Left lung (tissue), 4 donors: ENCODE measurements at regions not wholly inside any gene's neighbourhood (a gene's known extent, or its start where the extent isn't known, plus 50 kb on each side); places are given as distances from the start of the nearest gene placed in this dataset.

Experiments
- ATAC-seq: fragments of 200-7000 bp; cut with Tn5 transposase; one replicate; pipeline ENCODE4 v1.9.1; 2020; ENCODE audit warnings: moderate library complexity
- DNase-seq, 4 donors: peaks; one replicate each; pipeline ENCODE4 v3.0.0-alpha.2; 2013 to 2020
- H3K27ac ChIP-seq, 2 donors: fragments of 200-600 bp; sonication (generic) in 1 of 2; one replicate each; pipeline versions ENCODE4 v1.5.0 to v1.8.0; 2020 to 2021
- H3K27me3 ChIP-seq, 2 donors: fragments of 200-600 bp; sonication (generic) in 1 of 2; one replicate each; pipeline versions ENCODE4 v1.5.0 to v1.8.0; 2020 to 2021
- H3K36me3 ChIP-seq, 2 donors: fragments of 200-600 bp; sonication (generic) in 1 of 2; one replicate each; pipeline versions ENCODE4 v1.5.0 to v1.8.0; 2020 to 2021
- H3K4me1 ChIP-seq, 2 donors: fragments of 200-600 bp; one replicate each; pipeline ENCODE4 v1.8.0; 2021
- H3K4me3 ChIP-seq, 2 donors: fragments of 200-600 bp; sonication (generic) in 1 of 2; one replicate each; pipeline versions ENCODE4 v1.5.0 to v1.8.0; 2020 to 2021; ENCODE audit warnings: mild to moderate bottlenecking in 1 of 2
- H3K9me3 ChIP-seq, 2 donors: fragments of 200-600 bp; sonication (generic) in 1 of 2; one replicate each; pipeline versions ENCODE4 v1.5.0 to v1.8.0; 2020 to 2021
- CTCF ChIP-seq, 2 donors: fragments of 200-600 bp; sonication (generic) in 1 of 2; IDR thresholded peaks; one replicate each; pipeline versions ENCODE4 v1.5.0 to v1.8.0; 2021; ENCODE audit warnings: antibody characterized with exemption in 2 of 2
- intact Hi-C, 2 donors: fragments of 100-400 bp; cut with DNase I; formaldehyde crosslinking; loops; one replicate each; pipeline versions ENCODE4 v1.11.2 to v1.14.2; 2022
- donor health status: DM: no; HTN: yes; CAD: no.
- donor health status: DM: no; HTN: no; CAD: no.

DNA sequence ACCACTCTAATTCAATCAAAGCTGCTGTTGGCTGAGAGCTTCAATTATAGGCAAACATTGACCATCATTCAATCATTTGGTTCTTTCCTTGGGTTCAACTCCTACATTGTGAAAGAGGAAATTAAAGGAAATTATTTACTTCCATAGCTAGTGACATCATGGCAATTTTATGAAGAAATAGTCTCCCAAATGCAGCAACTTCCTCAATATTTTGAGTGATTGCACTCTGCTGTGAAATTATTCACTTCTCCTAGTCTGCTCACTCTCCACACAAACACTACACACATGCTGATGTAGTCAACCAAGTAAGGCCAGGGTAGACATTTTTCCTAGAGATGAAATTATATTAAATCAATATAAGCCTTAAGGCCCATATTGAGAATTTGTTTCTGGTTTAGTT is 86.7 kb upstream of the NCKAP5 start:
- Histone ChIP-seq H3K27me3 (no peaks in the 10 kb centered on the region), H3K9me3 (peaks cover 0 to 5% of the 10 kb centered on the region in 2 donors), H3K4me3 (no peak overlapping the region), H3K36me3 (no peaks in the 10 kb centered on the region), H3K27ac (no peak overlapping the region), H3K4me1 (no peaks in the 10 kb centered on the region)
- no peak for TF ChIP-seq CTCF (IDR thresholded peaks at IDR 0.05)
- intact Hi-C loops: no loop called here
- ATAC-seq (no peak), DNase-seq (no peak)

- H3K9me3 ChIP-seq: peaks cover 0 to under 1% of the 10 kb centered on the region in 2 donors
- no peaks in the 10 kb centered on the region for H3K27me3 ChIP-seq
- no peaks in the 10 kb centered on the region for H3K36me3 ChIP-seq
- no peak overlapping the region for H3K27ac ChIP-seq
- ATAC-seq (no peak), DNase-seq (no peak)
- no peak for TF ChIP-seq CTCF (IDR thresholded peaks at IDR 0.05)
- intact Hi-C loops: no loop called here
- H3K4me3 ChIP-seq: no peak overlapping the region
- no peaks in the 10 kb centered on the region for H3K4me1 ChIP-seq
Observed at GRCh38 chr2:133655610-133656009, 87.3 kb upstream of the NCKAP5 start.

- Histone ChIP-seq H3K36me3 (no peaks in the 10 kb centered on the region), H3K4me1 (no peaks in the 10 kb centered on the region), H3K27me3 (no peaks in the 10 kb centered on the region), H3K4me3 (no peak overlapping the region), H3K9me3 (no peaks in the 10 kb centered on the region), H3K27ac (no peak overlapping the region)
- DNase-seq: no peak
- intact Hi-C loops: no loop called here
- ATAC-seq: no peak
- TF ChIP-seq CTCF (IDR thresholded peaks at IDR 0.05): no peak
Observed at GRCh38 chr2:133657591-133657990, 89.3 kb upstream of the NCKAP5 start.

DNA sequence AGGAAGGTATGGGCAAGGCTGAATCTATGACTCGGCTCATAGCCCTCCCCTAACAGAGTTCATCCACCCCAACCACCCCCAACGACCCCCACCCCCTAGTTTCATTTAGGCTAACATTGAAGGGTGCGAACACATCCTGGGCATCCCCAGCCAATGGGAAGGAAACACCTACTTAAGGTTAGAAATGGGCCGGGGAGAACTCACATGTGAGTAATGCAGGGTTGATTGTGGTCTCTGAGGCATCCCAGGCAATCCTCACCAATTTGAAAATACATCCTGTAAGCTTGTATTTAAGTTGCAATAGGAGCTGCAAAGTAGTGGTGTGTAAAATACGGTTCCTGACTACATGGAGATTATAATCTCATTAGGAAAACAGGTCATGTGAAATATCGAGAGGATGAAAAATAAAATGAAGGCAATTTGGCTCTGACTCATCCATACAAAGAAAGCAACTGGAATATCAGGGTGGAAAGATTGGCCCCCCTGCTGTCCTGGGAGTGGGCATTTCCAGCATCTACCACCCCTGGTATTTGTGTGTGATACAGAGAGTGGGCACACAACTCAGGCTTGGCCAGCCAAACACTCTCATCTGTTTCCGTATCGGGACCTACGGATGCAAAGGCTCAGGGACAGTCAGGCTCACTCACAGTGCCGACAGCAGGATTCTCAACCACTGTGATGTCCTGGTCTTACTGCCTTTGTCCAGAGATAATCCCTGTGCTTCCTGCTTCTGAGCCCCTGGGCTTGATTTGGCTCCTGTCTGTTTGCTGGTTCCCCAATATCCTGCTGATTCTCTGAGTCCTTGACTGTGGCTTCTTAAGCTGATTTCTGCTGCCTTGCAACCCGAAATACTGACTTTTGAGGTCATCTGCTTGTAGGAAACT is 90.0 kb upstream of the NCKAP5 start:
- Histone ChIP-seq H3K4me1 (no peaks in the 10 kb centered on the region), H3K36me3 (no peaks in the 10 kb centered on the region), H3K9me3 (no peaks in the 10 kb centered on the region), H3K4me3 (no peak overlapping the region), H3K27ac (no peak overlapping the region), H3K27me3 (no peaks in the 10 kb centered on the region)
- ATAC-seq (no peak), DNase-seq (no peak)
- no peak for TF ChIP-seq CTCF (IDR thresholded peaks at IDR 0.05)
- intact Hi-C loops: no loop called here

DNA sequence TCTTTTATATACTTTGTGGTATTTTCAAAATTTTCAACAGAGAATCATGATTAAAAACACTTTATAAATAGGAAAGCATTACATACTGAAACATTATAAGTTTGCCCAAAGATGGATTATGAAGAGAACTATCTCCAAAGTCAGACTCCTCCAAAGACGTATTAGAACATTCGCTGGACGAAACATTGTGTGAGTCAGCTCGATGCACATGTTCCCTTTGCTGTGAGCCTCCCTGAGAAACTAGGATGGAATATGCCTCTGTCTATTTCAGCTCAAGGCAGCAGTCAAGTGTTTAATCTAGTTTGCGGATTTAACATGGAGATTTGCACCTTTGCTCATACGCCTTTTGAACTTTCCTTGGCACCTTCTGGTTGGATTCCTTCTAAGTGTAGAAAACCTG is 92.2 kb upstream of the NCKAP5 start:
- intact Hi-C loops: no loop called here
- TF ChIP-seq CTCF (IDR thresholded peaks at IDR 0.05): no peak
- H3K27me3 ChIP-seq: no peaks in the 10 kb centered on the region
- H3K4me3 ChIP-seq: no peak overlapping the region
- no peaks in the 10 kb centered on the region for H3K4me1 ChIP-seq
- no peaks in the 10 kb centered on the region for H3K36me3 ChIP-seq
- no peak for ATAC-seq
- no peak overlapping the region for H3K27ac ChIP-seq
- no peak for DNase-seq
- no peaks in the 10 kb centered on the region for H3K9me3 ChIP-seq
